CD14-positive monocyte (primary cell): ENCODE measurements at regions not wholly inside any gene's neighbourhood (a gene's known extent, or its start where the extent isn't known, plus 50 kb on each side); places are given as distances from the start of the nearest gene placed in this dataset.

ENCODE experiments used
- DNase-seq, 3 donors: peaks; one replicate each; pipeline ENCODE4 v3.0.0-alpha.2; 2011 to 2022
- H2AFZ ChIP-seq: 2 replicates; pipeline ENCODE4 v1.6.0; 2012; ENCODE audit warnings: mild to moderate bottlenecking, low read depth, low read length, inconsistent platforms; ENCODE audit not compliant: insufficient read depth, poor library complexity, severe bottlenecking
- H3K27ac ChIP-seq, 2 donors: 1 replicate in 1 of 2; 2 replicates in 1 of 2; pipeline ENCODE4 v1.5.1; 2012 to 2013; ENCODE audit warnings: low read length in 2 of 2, control low read depth in 1 of 2, inconsistent platforms in 1 of 2, low read depth in 1 of 2, mild to moderate bottlenecking in 1 of 2
- H3K27me3 ChIP-seq, 2 donors: one replicate each; pipeline versions ENCODE4 v1.6.0 to v1.6.1; 2011 to 2013; ENCODE audit warnings: low read length in 2 of 2; ENCODE audit not compliant: control insufficient read depth in 2 of 2, insufficient read depth in 2 of 2
- H3K36me3 ChIP-seq, 2 donors: replicated peaks in 1 of 2; 1 replicate in 1 of 2; 2 replicates in 1 of 2; pipeline versions ENCODE4 v1.5.1 to v1.6.1; 2012 to 2013; ENCODE audit warnings: low read length in 2 of 2, control low read depth in 1 of 2, inconsistent platforms in 1 of 2, mild to moderate bottlenecking in 1 of 2; ENCODE audit not compliant: insufficient read depth in 2 of 2, control insufficient read depth in 1 of 2
- H3K4me1 ChIP-seq, 2 donors: 1 replicate in 1 of 2; 2 replicates in 1 of 2; pipeline versions ENCODE4 v1.5.1 to v1.6.1; 2012 to 2013; ENCODE audit warnings: low read length in 2 of 2, control low read depth in 1 of 2, inconsistent platforms in 1 of 2, mild to moderate bottlenecking in 1 of 2, moderate library complexity in 1 of 2; ENCODE audit not compliant: insufficient read depth in 2 of 2, control insufficient read depth in 1 of 2
- H3K4me2 ChIP-seq: replicated peaks from 2 replicates; pipeline ENCODE3; 2012; ENCODE audit warnings: low read length, moderate library complexity, mild to moderate bottlenecking; ENCODE audit not compliant: poor library complexity, severe bottlenecking; ENCODE audit errors: extremely low read depth
- H3K4me3 ChIP-seq, 3 experiments: fragments of 200-600 bp in 1 of 3; sonication (generic) in 1 of 3; replicated peaks in 1 of 3; 1 replicate in 2 of 3; 2 replicates in 1 of 3; pipeline ENCODE4 v1.5.1; 2011 to 2013; ENCODE audit warnings: low read length in 3 of 3, mild to moderate bottlenecking in 3 of 3, control low read depth in 2 of 3, low read depth in 2 of 3, inconsistent platforms in 1 of 3, moderate library complexity in 1 of 3
- H3K79me2 ChIP-seq: 2 replicates; pipeline ENCODE4 v1.6.0; 2012; ENCODE audit warnings: mild to moderate bottlenecking, control low read depth, inconsistent platforms, low read length, moderate library complexity; ENCODE audit not compliant: insufficient read depth
- H3K9ac ChIP-seq: 2 replicates; pipeline ENCODE4 v1.6.0; 2017; ENCODE audit warnings: low read length, mild to moderate bottlenecking; ENCODE audit not compliant: insufficient read depth, poor library complexity, severe bottlenecking
- H3K9me3 ChIP-seq, 2 donors: replicated peaks in 1 of 2; 1 replicate in 1 of 2; 2 replicates in 1 of 2; pipeline versions ENCODE4 v1.5.1 to v1.6.1; 2012 to 2013; ENCODE audit warnings: low read length in 2 of 2, control low read depth in 1 of 2; ENCODE audit not compliant: control insufficient read depth in 1 of 2, insufficient read depth in 1 of 2
- H4K20me1 ChIP-seq: 2 replicates; pipeline ENCODE4 v1.6.0; 2012; ENCODE audit warnings: mild to moderate bottlenecking, low read length, control low read depth, moderate library complexity; ENCODE audit not compliant: insufficient read depth
- H3K27ac Mint-ChIP-seq, 7 donors: one replicate each; pipeline ENCODE4 v1.8.0; 2020; ENCODE audit warnings: mild to moderate bottlenecking in 7 of 7, mixed read lengths in 7 of 7, moderate library complexity in 6 of 7, inconsistent platforms in 2 of 7
- H3K27me3 Mint-ChIP-seq, 3 donors: one replicate each; pipeline ENCODE4 v1.8.0; 2021 to 2022; ENCODE audit warnings: low read depth in 3 of 3, mild to moderate bottlenecking in 3 of 3, mixed read lengths in 3 of 3, moderate library complexity in 3 of 3, inconsistent platforms in 1 of 3
- H3K36me3 Mint-ChIP-seq, 2 donors: one replicate each; pipeline ENCODE4 v1.8.0; 2020; ENCODE audit warnings: mixed read lengths in 2 of 2, inconsistent platforms in 1 of 2, mild to moderate bottlenecking in 1 of 2
- H3K4me1 Mint-ChIP-seq: one replicate; pipeline ENCODE4 v1.8.0; 2020; ENCODE audit warnings: mild to moderate bottlenecking, mixed read lengths
- H3K4me3 Mint-ChIP-seq, 2 donors: one replicate each; pipeline ENCODE4 v1.8.0; 2020; ENCODE audit warnings: mild to moderate bottlenecking in 2 of 2, mixed read lengths in 2 of 2, moderate library complexity in 1 of 2
- H3K9me3 Mint-ChIP-seq, 7 donors: one replicate each; pipeline ENCODE4 v1.8.0; 2020 to 2022; ENCODE audit warnings: mixed read lengths in 7 of 7, mild to moderate bottlenecking in 6 of 7, moderate library complexity in 6 of 7, inconsistent platforms in 2 of 7
- WGBS: methylation state at CpG from one replicate; pipeline ENCODE4 v1.1.5; 2013; ENCODE audit warnings: missing lambda C conversion rate; ENCODE audit not compliant: insufficient coverage; 5-methylcytosine and 5-hydroxymethylcytosine counted together
- intact Hi-C, 2 donors: fragments of 100-400 bp; cut with micrococcal nuclease; formaldehyde crosslinking; loops; one replicate each; pipeline versions ENCODE4 v1.15.0 to v1.15.1; 2023
- TF ChIP-seq, protein P1 (sequence below): fragments of 200-600 bp; IDR thresholded peaks from one replicate; pipeline ENCODE4 v1.8.0; 2022; ENCODE audit warnings: antibody characterized with exemption, mild to moderate bottlenecking

DNA sequence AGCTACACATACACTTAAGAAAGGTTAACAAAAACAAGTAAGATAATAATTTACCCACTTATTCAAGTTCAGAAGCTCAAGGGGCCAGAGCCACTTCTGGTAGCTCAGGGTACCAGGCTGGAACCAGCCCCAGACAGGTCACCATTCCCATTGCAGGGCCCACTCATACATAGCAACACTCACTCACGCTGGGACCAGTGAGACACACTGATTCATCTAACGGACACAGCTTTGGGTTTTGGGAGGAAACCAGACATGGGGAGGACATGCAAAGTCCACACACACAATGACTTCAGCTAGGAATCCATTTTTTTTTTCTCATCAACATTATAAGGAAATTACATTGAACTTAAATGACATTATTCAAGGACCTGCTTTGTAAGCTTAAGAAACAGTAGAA lies 169.1 kb downstream of the ZC3H11B start:
- peaks cover 0 to 2% (median 0%) of the 10 kb centered on the region in 7 donors for H3K9me3 Mint-ChIP-seq
- H3K4me1 Mint-ChIP-seq, result peaks cover 13% of the 10 kb centered on the region
- Histone ChIP-seq H3K4me3 (no peak overlapping the region), H3K36me3 (no peaks in the 10 kb centered on the region), H2AFZ (no peak overlapping the region), H4K20me1 (no peaks in the 10 kb centered on the region), H3K9me3 (no peaks in the 10 kb centered on the region), H3K27me3 (peaks cover 0 to 2% of the 10 kb centered on the region in 2 donors), H3K9ac (no peak overlapping the region), H3K4me1 (peaks cover 0 to 3% of the 10 kb centered on the region in 2 donors), H3K79me2 (no peaks in the 10 kb centered on the region), H3K4me2 (no peak overlapping the region), H3K27ac (no peak overlapping the region)
- DNase-seq, result no peak
- TF ChIP-seq, protein P1, sequence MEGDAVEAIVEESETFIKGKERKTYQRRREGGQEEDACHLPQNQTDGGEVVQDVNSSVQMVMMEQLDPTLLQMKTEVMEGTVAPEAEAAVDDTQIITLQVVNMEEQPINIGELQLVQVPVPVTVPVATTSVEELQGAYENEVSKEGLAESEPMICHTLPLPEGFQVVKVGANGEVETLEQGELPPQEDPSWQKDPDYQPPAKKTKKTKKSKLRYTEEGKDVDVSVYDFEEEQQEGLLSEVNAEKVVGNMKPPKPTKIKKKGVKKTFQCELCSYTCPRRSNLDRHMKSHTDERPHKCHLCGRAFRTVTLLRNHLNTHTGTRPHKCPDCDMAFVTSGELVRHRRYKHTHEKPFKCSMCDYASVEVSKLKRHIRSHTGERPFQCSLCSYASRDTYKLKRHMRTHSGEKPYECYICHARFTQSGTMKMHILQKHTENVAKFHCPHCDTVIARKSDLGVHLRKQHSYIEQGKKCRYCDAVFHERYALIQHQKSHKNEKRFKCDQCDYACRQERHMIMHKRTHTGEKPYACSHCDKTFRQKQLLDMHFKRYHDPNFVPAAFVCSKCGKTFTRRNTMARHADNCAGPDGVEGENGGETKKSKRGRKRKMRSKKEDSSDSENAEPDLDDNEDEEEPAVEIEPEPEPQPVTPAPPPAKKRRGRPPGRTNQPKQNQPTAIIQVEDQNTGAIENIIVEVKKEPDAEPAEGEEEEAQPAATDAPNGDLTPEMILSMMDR, result no peak
- intact Hi-C loops, result no loop called here
- peaks cover 2 to 13% (median 7%) of the 10 kb centered on the region in 3 donors for H3K27me3 Mint-ChIP-seq
- H3K4me3 Mint-ChIP-seq, result no peak overlapping the region
- no CpG with 5 or more reads among the region's 2 CpGs for WGBS
- H3K27ac Mint-ChIP-seq, result no peak overlapping the region
- no peaks in the 10 kb centered on the region for H3K36me3 Mint-ChIP-seq

DNA sequence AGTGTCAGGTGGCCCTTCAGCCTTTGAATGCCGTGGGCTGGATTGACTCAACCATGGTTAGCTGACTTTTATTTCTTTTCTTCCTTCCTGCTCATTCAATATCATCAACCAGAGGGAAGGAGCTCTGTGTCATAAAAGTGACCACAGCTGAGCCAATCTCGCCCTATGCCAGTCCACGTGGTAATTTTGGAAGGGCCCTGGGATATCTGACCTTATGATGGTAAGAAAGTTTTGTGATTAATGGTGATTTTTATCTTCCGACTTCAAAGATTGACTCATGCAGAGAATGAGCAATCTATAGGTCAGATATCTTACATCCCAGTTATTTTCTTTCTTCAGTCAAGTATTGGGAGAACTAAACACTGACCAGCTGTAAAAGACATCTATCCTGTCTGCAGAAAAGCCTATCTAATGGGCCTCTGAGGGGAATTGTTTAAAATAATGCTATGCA lies 170.3 kb downstream of the ZC3H11B start:
- Histone ChIP-seq H3K4me2 (no peak overlapping the region), H3K4me1 (no peaks in the 10 kb centered on the region), H3K4me3 (no peak overlapping the region), H4K20me1 (no peaks in the 10 kb centered on the region), H3K27ac (no peak overlapping the region), H3K9ac (no peak overlapping the region), H3K27me3 (peaks cover 0 to 2% of the 10 kb centered on the region in 2 donors), H3K36me3 (no peaks in the 10 kb centered on the region), H3K79me2 (no peaks in the 10 kb centered on the region), H2AFZ (no peak overlapping the region), H3K9me3 (no peaks in the 10 kb centered on the region)
- peaks cover 2 to 11% (median 7%) of the 10 kb centered on the region in 3 donors for H3K27me3 Mint-ChIP-seq
- no peaks in the 10 kb centered on the region for H3K36me3 Mint-ChIP-seq
- intact Hi-C loops, result no loop called here
- TF ChIP-seq, protein P1, result no peak
- peaks cover 8% of the 10 kb centered on the region for H3K4me1 Mint-ChIP-seq
- no CpG with 5 or more reads among the region's 4 CpGs for WGBS
- H3K9me3 Mint-ChIP-seq, result peaks cover 0 to 2% (median 0%) of the 10 kb centered on the region in 7 donors
- no peak overlapping the region for H3K4me3 Mint-ChIP-seq
- no peak for DNase-seq
- no peak overlapping the region for H3K27ac Mint-ChIP-seq
